HepG2 (cell line): ENCODE measurements at regions not wholly inside any gene's neighbourhood (a gene's known extent, or its start where the extent isn't known, plus 50 kb on each side); places are given as distances from the start of the nearest gene placed in this dataset.
"Not testable (repeated sequence)": the region's sequence is repeated elsewhere in the genome, so short reads cannot be mapped to it uniquely, and the experiment has no call there.

Source experiments
- ZNF274 ChIP-seq: sonication (generic); formaldehyde crosslinking; IDR thresholded peaks from 2 replicates; pipeline ENCODE4 v1.5.1; 2020; ENCODE audit warnings: mild to moderate bottlenecking, missing genetic modification reagents
- TF ChIP-seq, protein P1 (sequence below): sonication (generic); formaldehyde crosslinking; IDR thresholded peaks from 2 replicates; pipeline ENCODE4 v1.8.1; 2023; ENCODE audit warnings: missing genetic modification reagents, inconsistent platforms, borderline replicate concordance

DNA sequence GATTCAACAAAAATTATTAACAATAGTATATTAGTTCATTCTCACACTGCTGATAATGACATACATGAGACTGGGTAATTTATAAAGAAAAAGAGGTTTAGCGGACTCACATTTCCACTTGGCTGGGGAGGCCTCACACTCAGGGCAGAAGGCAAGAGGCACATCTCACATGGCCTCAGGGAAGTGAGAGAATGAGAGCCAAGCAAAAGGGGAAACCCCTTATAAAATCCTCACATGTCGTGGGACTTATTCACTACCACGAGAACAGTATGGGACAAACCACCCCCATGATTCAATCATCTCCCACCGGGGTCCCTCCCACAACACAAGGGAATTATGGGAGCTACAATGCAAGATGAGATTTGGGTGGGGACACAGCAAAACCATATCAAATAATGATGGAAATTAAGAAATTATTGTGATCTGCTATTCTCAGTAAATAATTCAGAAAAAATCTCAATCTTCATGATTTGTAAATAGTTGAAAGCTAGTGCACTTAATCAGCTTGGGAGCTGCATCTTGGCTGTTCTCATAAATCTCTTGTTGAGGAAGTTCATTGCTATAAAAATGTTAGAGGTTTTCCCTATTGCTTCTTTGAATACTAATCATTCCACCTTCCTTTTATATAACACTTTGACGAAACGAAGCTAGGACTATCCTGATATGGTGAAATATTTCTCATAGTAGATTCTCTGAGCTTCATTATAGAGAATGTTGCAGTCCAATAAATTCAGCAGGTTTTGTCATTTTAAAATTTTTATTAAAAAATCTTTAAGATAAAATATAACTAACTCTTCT is 179.2 kb downstream of the SPDYE17 start:
- TF ChIP-seq, protein P1, sequence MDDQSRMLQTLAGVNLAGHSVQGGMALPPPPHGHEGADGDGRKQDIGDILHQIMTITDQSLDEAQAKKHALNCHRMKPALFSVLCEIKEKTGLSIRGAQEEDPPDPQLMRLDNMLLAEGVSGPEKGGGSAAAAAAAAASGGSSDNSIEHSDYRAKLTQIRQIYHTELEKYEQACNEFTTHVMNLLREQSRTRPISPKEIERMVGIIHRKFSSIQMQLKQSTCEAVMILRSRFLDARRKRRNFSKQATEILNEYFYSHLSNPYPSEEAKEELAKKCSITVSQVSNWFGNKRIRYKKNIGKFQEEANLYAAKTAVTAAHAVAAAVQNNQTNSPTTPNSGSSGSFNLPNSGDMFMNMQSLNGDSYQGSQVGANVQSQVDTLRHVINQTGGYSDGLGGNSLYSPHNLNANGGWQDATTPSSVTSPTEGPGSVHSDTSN, result not testable (repeated sequence)
- not testable (repeated sequence) for TF ChIP-seq ZNF274 (CRISPR knock-in tag)
